Skin of body (tissue), 1 donor: ENCODE measurements at regions not wholly inside any gene's neighbourhood (a gene's known extent, or its start where the extent isn't known, plus 50 kb on each side); places are given as distances from the start of the nearest gene placed in this dataset.
"Not testable (repeated sequence)": the region's sequence is repeated elsewhere in the genome, so short reads cannot be mapped to it uniquely, and the experiment has no call there.

ENCODE experiments used
- DNase-seq: peaks from one replicate; lab custom pipeline; 2025; lab: John Stamatoyannopoulos, UW

- no peak for DNase-seq
These were observed 1182.9 kb upstream of the CRIM1 start for GRCh38 chr2:35172687-35173086.

- DNase-seq, result no peak
These were observed 1187.2 kb upstream of the CRIM1 start for GRCh38 chr2:35168351-35168750.

GRCh38 chr2:35163948-35164347 is 1191.6 kb upstream of the CRIM1 start:
- no peak for DNase-seq

- no peak for DNase-seq
These were observed 1194.7 kb upstream of the CRIM1 start for GRCh38 chr2:35160871-35161270.

- no peak for DNase-seq
These were observed 1229.7 kb upstream of the CRIM1 start for GRCh38 chr2:35125871-35126270.

GRCh38 chr2:35125278-35125677 is 1230.3 kb upstream of the CRIM1 start:
- DNase-seq, result no peak

- no peak for DNase-seq
These were observed 1239.4 kb upstream of the CRIM1 start for GRCh38 chr2:35116151-35116550.

GRCh38 chr2:35114765-35115164 is 1240.8 kb upstream of the CRIM1 start:
- DNase-seq, result no peak

GRCh38 chr2:35112367-35112766 is 1243.2 kb upstream of the CRIM1 start:
- not testable (repeated sequence) for DNase-seq

- no peak for DNase-seq
These were observed 1251.3 kb upstream of the CRIM1 start for GRCh38 chr2:35104309-35104708.

- DNase-seq, result no peak
These were observed 1256.2 kb upstream of the CRIM1 start for GRCh38 chr2:35099342-35099741.

GRCh38 chr2:35082072-35082471 is 1273.5 kb upstream of the CRIM1 start:
- DNase-seq, result no peak

GRCh38 chr2:35081622-35082015 is 1274.0 kb upstream of the CRIM1 start:
- DNase-seq, result no peak

GRCh38 chr2:35081001-35081621 is 1274.5 kb upstream of the CRIM1 start:
- DNase-seq, result no peak

- no peak for DNase-seq
These were observed 1275.2 kb upstream of the CRIM1 start for GRCh38 chr2:35080231-35080910.

- DNase-seq, result no peak
These were observed 1288.2 kb upstream of the CRIM1 start for GRCh38 chr2:35067420-35067819.

- no peak for DNase-seq
These were observed 1291.7 kb upstream of the CRIM1 start for GRCh38 chr2:35063836-35064235.

GRCh38 chr2:35035883-35036282 is 1319.7 kb upstream of the CRIM1 start:
- DNase-seq, result no peak

- DNase-seq, result no peak
These were observed 1321.8 kb upstream of the CRIM1 start for GRCh38 chr2:35033748-35034147.

- DNase-seq, result no peak
These were observed 1332.0 kb upstream of the CRIM1 start for GRCh38 chr2:35023545-35023944.

GRCh38 chr2:35000453-35000852 is 1355.1 kb upstream of the CRIM1 start:
- DNase-seq, result no peak

GRCh38 chr2:34998741-34999140 is 1356.8 kb upstream of the CRIM1 start:
- DNase-seq, result no peak

- no peak for DNase-seq
These were observed 1357.8 kb upstream of the CRIM1 start for GRCh38 chr2:34997779-34998178.
